GM12872 (cell line): ENCODE measurements at regions not wholly inside any gene's neighbourhood (a gene's known extent, or its start where the extent isn't known, plus 50 kb on each side); places are given as distances from the start of the nearest gene placed in this dataset.

Source experiments
- CTCF ChIP-seq: IDR thresholded peaks from 3 replicates; pipeline ENCODE4 v1.5.1; 2011; ENCODE audit warnings: low read depth, mild to moderate bottlenecking, low read length, moderate library complexity; ENCODE audit not compliant: insufficient read depth

GRCh38 chr17:53135969-53136368 lies 686.8 kb upstream of the KIF2B start:
- no peak for TF ChIP-seq CTCF

DNA sequence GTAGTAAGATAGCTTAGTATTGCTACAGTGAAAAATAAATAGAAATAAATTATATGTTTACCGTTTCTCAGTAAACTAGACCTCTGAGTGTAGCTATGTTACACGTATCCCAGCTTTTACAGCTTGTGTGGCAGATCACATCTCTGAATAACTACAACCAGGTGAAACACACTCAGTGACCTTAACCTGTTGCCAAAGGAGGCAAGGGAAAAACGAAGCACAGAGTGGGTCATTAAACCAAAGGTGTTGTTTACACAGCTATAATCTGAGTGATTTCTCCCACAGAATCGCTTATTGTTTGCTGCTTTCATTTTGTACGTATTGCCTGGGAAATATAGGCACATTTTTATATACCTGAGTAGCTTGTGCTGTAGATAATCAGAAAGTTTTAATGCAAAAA lies 688.2 kb upstream of the KIF2B start:
- no peak for TF ChIP-seq CTCF

- TF ChIP-seq CTCF, result no peak
These were observed 688.9 kb upstream of the KIF2B start for GRCh38 chr17:53133876-53134275.

DNA sequence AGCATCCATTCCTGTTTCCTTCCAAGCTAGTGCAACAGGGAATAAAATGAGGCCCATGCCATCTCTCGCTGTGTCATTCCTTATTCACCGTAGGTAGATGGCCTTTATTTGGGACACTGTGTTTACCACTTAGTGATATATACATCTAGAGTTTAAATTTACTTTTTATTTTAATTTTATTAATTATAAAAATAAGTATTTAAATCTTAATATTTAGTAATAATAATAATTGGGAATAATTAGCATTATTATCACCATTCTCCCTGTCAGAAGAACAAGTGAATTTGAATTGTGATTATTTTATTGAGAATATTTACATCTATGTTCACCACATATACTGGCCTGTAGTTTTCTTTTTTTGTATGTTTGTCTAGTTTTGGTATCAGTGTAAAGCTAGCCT lies 692.9 kb upstream of the KIF2B start:
- TF ChIP-seq CTCF, result no peak

DNA sequence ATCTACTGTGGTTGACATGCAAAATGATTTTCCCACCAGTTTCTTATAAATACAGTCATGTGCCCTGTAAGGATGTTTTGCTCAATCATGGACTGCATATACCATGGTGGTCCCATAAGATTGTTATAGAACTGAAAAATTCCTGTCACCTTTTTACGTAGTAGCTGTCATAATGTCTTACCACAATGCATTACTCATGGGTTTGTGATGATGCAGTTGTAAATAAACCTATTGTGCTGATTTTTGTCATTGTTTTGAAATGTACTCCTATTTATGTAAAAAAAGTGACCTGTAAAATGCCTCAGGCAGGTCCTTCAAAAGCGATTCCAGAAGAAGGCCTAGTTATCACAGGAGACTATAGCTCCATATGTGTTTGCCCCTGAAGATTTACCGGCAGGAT lies 695.4 kb upstream of the KIF2B start:
- TF ChIP-seq CTCF, result no peak

GRCh38 chr17:53122966-53123365 lies 699.8 kb upstream of the KIF2B start:
- TF ChIP-seq CTCF, result no peak

GRCh38 chr17:53119773-53120172 lies 703.0 kb upstream of the KIF2B start:
- TF ChIP-seq CTCF, result no peak

GRCh38 chr17:53118948-53119347 lies 703.8 kb upstream of the KIF2B start:
- no peak for TF ChIP-seq CTCF
